Endothelial cell of umbilical vein (primary cell): ENCODE measurements at regions not wholly inside any gene's neighbourhood (a gene's known extent, or its start where the extent isn't known, plus 50 kb on each side); places are given as distances from the start of the nearest gene placed in this dataset.

Source experiments
- BruUV-seq: library from RNA; stranded (reverse); fragments of 400-500 nt; replicated peaks from 2 replicates; lab custom pipeline; 2021; lab: Mats Ljungman, UMichigan
- CTCF ChIA-PET: fragments of 300-600, 350-600 bp; sonication (Branson Sonifier 250); formaldehyde crosslinking; loops from one replicate; lab custom pipeline; 2021; ENCODE audit warnings: antibody characterized with exemption, inconsistent platforms; lab: Charles Lee
- POLR2A ChIA-PET: fragments of 300-600, 350-600 bp; sonication (Branson Sonifier 250); formaldehyde crosslinking; loops from one replicate; lab custom pipeline; 2021; ENCODE audit warnings: antibody characterized with exemption, inconsistent platforms; lab: Charles Lee
- DNase-seq: peaks from one replicate; pipeline ENCODE4 v3.0.0-alpha.2; 2011; ENCODE audit warnings: low read depth, low spot score
- FAIRE-seq: peaks from 2 replicates; lab custom pipeline; 2011; peaks lifted over from hg19 to GRCh38; lab: Jason Lieb, UNC
- H2AFZ ChIP-seq: 2 replicates; pipeline ENCODE4 v1.6.0; 2012; ENCODE audit warnings: low read depth, low read length, control low read depth, inconsistent platforms
- H3K27ac ChIP-seq: 2 replicates; pipeline ENCODE4 v1.5.1; 2011; ENCODE audit warnings: low read depth, mild to moderate bottlenecking, control low read depth, low read length, moderate library complexity; ENCODE audit not compliant: insufficient read depth
- H3K27me3 ChIP-seq, 2 experiments: 2 replicates each; pipeline versions ENCODE4 v1.6.0 to v1.6.1; 2011; ENCODE audit warnings: low read length in 2 of 2, mixed read lengths in 1 of 2; ENCODE audit not compliant: control insufficient read depth in 2 of 2, insufficient read depth in 2 of 2
- H3K36me3 ChIP-seq, 2 experiments: 2 replicates in 1 of 2; 3 replicates in 1 of 2; pipeline ENCODE4 v1.5.1; 2011; ENCODE audit warnings: low read length in 2 of 2, mild to moderate bottlenecking in 1 of 2, moderate library complexity in 1 of 2; ENCODE audit not compliant: control insufficient read depth in 2 of 2, insufficient read depth in 2 of 2; ENCODE audit errors: extremely low read depth in 1 of 2
- H3K4me1 ChIP-seq: 3 replicates; pipeline ENCODE4 v1.5.1; 2011; ENCODE audit warnings: mild to moderate bottlenecking, low read length; ENCODE audit not compliant: control insufficient read depth, insufficient read depth; ENCODE audit errors: extremely low read depth
- H3K4me2 ChIP-seq: 2 replicates; pipeline ENCODE4 v1.6.1; 2011; ENCODE audit warnings: low read length, control low read depth, mixed read lengths; ENCODE audit not compliant: insufficient read depth
- H3K4me3 ChIP-seq, 3 experiments: fragments of 200-600 bp in 1 of 3; sonication (generic), shearing (Covaris generic) in 1 of 3; replicated peaks in 1 of 3; 2 replicates each; pipeline ENCODE4 v1.5.1; 2011 to 2016; ENCODE audit warnings: control low read depth in 3 of 3, low read length in 3 of 3, mild to moderate bottlenecking in 2 of 3, inconsistent platforms in 1 of 3, low read depth in 1 of 3, moderate library complexity in 1 of 3; ENCODE audit not compliant: insufficient read depth in 1 of 3
- H3K79me2 ChIP-seq: 2 replicates; pipeline ENCODE4 v1.6.0; 2012; ENCODE audit warnings: low read length, inconsistent platforms; ENCODE audit not compliant: control insufficient read depth, insufficient read depth
- H3K9ac ChIP-seq: replicated peaks from 2 replicates; pipeline ENCODE3; 2011; ENCODE audit warnings: low read length, control low read depth; ENCODE audit not compliant: insufficient read depth; ENCODE audit errors: extremely low read depth
- H3K9me1 ChIP-seq: replicated peaks from 3 replicates; pipeline ENCODE4 v1.6.0; 2011; ENCODE audit warnings: mild to moderate bottlenecking, low read length; ENCODE audit not compliant: control insufficient read depth, insufficient read depth; ENCODE audit errors: extremely low read depth
- H3K9me3 ChIP-seq: replicated peaks from 2 replicates; pipeline ENCODE4 v1.5.1; 2012; ENCODE audit warnings: low read length, inconsistent platforms; ENCODE audit not compliant: control insufficient read depth, insufficient read depth
- H4K20me1 ChIP-seq: replicated peaks from 2 replicates; pipeline ENCODE3; 2011; ENCODE audit warnings: mild to moderate bottlenecking, low read length; ENCODE audit not compliant: control insufficient read depth, insufficient read depth; ENCODE audit errors: extremely low read depth
- EZH2 ChIP-seq: IDR thresholded peaks from 2 replicates; pipeline ENCODE4 v1.6.1; 2012; ENCODE audit warnings: borderline replicate concordance, low read depth, mild to moderate bottlenecking, moderate library complexity, low read length, inconsistent platforms; ENCODE audit not compliant: severe bottlenecking
- FOS ChIP-seq: IDR thresholded peaks from 2 replicates; pipeline ENCODE4 v1.6.1; 2011; ENCODE audit warnings: mild to moderate bottlenecking, low read length, moderate library complexity, borderline replicate concordance; ENCODE audit not compliant: insufficient read depth
- GATA2 ChIP-seq: IDR thresholded peaks from 2 replicates; pipeline ENCODE4 v1.7.0; 2011; ENCODE audit warnings: low read depth, mild to moderate bottlenecking, moderate library complexity, mixed read lengths, low read length; ENCODE audit not compliant: insufficient read length, insufficient read depth
- JUN ChIP-seq: IDR thresholded peaks from 2 replicates; pipeline ENCODE4 v1.6.1; 2011; ENCODE audit warnings: borderline replicate concordance, low read depth; ENCODE audit not compliant: insufficient read length, insufficient read depth
- MAX ChIP-seq: IDR thresholded peaks from 2 replicates; pipeline ENCODE4 v1.6.1; 2011; ENCODE audit not compliant: insufficient read depth, insufficient read length
- MYC ChIP-seq: IDR thresholded peaks from one replicate; pipeline ENCODE4 v1.6.1; 2011; ENCODE audit warnings: mild to moderate bottlenecking, low read depth, low read length
- POLR2A ChIP-seq: IDR thresholded peaks from 2 replicates; pipeline ENCODE4 v1.6.1; 2012; ENCODE audit warnings: low read depth, mild to moderate bottlenecking, control low read depth, low read length
- POLR2AphosphoS5 ChIP-seq: IDR thresholded peaks from 2 replicates; pipeline ENCODE4 v1.6.1; 2012; ENCODE audit warnings: low read depth, mild to moderate bottlenecking, control low read depth, low read length, moderate library complexity; ENCODE audit not compliant: insufficient read depth
- dilution Hi-C: fragments of 300-500 bp; cut with MboI; formaldehyde crosslinking; loops from one replicate; pipeline ENCODE4 v1.15.0; 2019; ENCODE audit warnings: low sequenced_read_pairs; ENCODE audit not compliant: extremely low pct_ligation_motif_present
- intact Hi-C: fragments of 100-400 bp; cut with micrococcal nuclease; formaldehyde crosslinking; loops from one replicate; pipeline ENCODE4 v1.10.0; 2022
- TF ChIP-seq, protein P1 (sequence below), 2 donors: IDR thresholded peaks; 1 replicate in 1 of 2; 2 replicates in 1 of 2; pipeline ENCODE4 v1.5.1; 2011; ENCODE audit warnings: low read length in 2 of 2, mild to moderate bottlenecking in 2 of 2, moderate library complexity in 2 of 2, control low read depth in 1 of 2, inconsistent platforms in 1 of 2, low read depth in 1 of 2; ENCODE audit not compliant: insufficient read depth in 1 of 2; ENCODE audit errors: extremely low read depth in 1 of 2

- Histone ChIP-seq H3K4me2 (no peak overlapping the region), H2AFZ (no peak overlapping the region), H3K36me3 (no peaks in the 10 kb centered on the region), H4K20me1 (no peaks in the 10 kb centered on the region), H3K9me1 (no peaks in the 10 kb centered on the region), H3K4me1 (no peaks in the 10 kb centered on the region), H3K4me3 (no peak overlapping the region), H3K9ac (no peak overlapping the region), H3K27me3 (no peaks in the 10 kb centered on the region), H3K27ac (no peak overlapping the region), H3K9me3 (no peaks in the 10 kb centered on the region), H3K79me2 (no peaks in the 10 kb centered on the region)
- intact Hi-C loops, result no loop called here
- BruUV-seq, result no TSS peak
- DNase-seq, result no peak
- CTCF ChIA-PET, result interaction anchor here (1.2 kb wide), 1 partner anchor 32 kb away, joined by 3 read pairs; no protein-coding TSS in a partner anchor
- POLR2A ChIA-PET, result no interaction called here
- no peak for TF ChIP-seq GATA2
- no peak for TF ChIP-seq MYC
- no peak for TF ChIP-seq POLR2AphosphoS5
- TF ChIP-seq MAX, result no peak
- TF ChIP-seq, protein P1, sequence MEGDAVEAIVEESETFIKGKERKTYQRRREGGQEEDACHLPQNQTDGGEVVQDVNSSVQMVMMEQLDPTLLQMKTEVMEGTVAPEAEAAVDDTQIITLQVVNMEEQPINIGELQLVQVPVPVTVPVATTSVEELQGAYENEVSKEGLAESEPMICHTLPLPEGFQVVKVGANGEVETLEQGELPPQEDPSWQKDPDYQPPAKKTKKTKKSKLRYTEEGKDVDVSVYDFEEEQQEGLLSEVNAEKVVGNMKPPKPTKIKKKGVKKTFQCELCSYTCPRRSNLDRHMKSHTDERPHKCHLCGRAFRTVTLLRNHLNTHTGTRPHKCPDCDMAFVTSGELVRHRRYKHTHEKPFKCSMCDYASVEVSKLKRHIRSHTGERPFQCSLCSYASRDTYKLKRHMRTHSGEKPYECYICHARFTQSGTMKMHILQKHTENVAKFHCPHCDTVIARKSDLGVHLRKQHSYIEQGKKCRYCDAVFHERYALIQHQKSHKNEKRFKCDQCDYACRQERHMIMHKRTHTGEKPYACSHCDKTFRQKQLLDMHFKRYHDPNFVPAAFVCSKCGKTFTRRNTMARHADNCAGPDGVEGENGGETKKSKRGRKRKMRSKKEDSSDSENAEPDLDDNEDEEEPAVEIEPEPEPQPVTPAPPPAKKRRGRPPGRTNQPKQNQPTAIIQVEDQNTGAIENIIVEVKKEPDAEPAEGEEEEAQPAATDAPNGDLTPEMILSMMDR (IDR thresholded peaks at IDR 0.05; ENCODE audit: extremely low read depth in 1 of 2, insufficient read depth in 1 of 2, low read depth in 1 of 2, low read length in 2 of 2), result no peak
- TF ChIP-seq POLR2A, result no peak
- no peak for TF ChIP-seq EZH2
- no peak for TF ChIP-seq FOS
- no peak for TF ChIP-seq JUN
- dilution Hi-C loops, result no loop called here
- no peak for FAIRE-seq
Measured at GRCh38 chr18:56322406-56322805, 316.0 kb downstream of the TXNL1 start.
